HG02938 (cell line): ENCODE measurements at regions not wholly inside any gene's neighbourhood (a gene's known extent, or its start where the extent isn't known, plus 50 kb on each side); places are given as distances from the start of the nearest gene placed in this dataset.

ENCODE experiments used
- ATAC-seq: cut with Tn5 transposase; IDR thresholded peaks from one replicate; pipeline ENCODE4 v1.9.1; 2021; ENCODE audit warnings: mild to moderate bottlenecking, moderate library complexity; ENCODE audit not compliant: unreplicated experiment

- ATAC-seq, result no peak
Observed at GRCh38 chr19:29467824-29468401, 57.9 kb upstream of the VSTM2B start.

GRCh38 chr19:29475469-29475868, 50.3 kb upstream of the VSTM2B start:
- ATAC-seq, result no peak
